HG03558 (cell line): ENCODE measurements at regions not wholly inside any gene's neighbourhood (a gene's known extent, or its start where the extent isn't known, plus 50 kb on each side); places are given as distances from the start of the nearest gene placed in this dataset.
"Not testable (repeated sequence)": the region's sequence is repeated elsewhere in the genome, so short reads cannot be mapped to it uniquely, and the experiment has no call there.

Experiments
- ATAC-seq: cut with Tn5 transposase; IDR thresholded peaks from one replicate; pipeline ENCODE4 v1.9.1; 2021; ENCODE audit warnings: moderate number of reproducible peaks; ENCODE audit not compliant: unreplicated experiment; ENCODE audit errors: extremely low read depth

DNA sequence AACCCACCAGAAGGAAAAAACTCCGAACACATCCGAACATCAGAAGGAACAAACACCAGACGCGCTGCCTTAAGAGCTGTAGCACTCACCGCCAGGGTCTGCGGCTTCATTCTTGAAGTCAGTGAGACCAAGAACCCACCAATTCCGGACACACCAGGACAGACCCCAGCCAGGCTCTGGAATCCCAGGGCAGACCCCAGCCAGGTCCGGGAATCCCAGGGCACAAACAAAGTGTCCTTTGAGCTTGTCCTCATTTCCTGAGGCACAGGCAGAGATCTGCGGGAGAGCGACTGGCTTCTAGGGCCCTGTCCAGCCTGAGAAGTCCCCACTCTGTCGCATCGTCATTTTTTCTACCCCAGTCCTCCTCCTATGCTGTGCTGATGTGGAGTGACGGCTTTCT is 461.1 kb downstream of the ACTL7B start:
- no peak for ATAC-seq

- not testable (repeated sequence) for ATAC-seq
These were observed 462.2 kb downstream of the ACTL7B start for GRCh38 chr9:108393481-108394001.

DNA sequence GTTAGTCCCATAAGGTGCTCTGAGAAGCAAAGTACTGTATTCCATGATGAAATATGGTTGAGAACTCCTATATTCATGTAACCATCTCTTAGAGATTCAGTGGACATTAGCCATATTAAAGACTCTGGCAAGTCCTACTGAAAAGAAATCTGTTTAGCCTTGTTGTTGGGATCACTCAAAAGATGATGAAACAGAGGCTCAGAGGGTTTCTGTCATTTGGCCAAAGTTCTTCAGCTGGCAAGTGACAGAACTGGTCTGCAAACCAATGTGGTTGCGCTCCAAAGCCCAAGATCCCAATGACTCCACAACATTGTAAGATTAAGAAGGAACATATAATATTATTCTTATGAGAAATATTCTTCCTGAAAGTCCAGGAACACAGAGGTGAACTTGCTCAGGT is 462.9 kb downstream of the ACTL7B start:
- ATAC-seq: no peak

DNA sequence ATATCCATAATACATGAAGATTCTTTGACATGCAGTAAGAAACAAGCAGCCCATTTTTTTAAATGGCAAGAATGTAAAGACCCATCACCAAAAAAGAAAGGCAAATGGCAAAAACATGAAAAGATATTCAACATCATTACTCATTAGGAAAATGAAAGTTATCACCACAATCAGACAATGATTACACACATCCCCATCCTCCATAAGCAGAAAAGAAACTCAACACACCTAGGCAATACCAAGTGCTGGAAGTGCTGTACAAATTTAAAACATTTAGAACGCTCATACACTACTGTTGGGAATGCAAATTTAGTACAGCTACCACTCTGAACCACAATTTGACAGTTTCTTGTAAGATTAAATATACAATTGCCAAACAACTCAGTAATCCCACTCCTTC is 466.7 kb downstream of the ACTL7B start:
- peak; percentile 75 for ATAC-seq

GRCh38 chr9:108386859-108387384 is 468.9 kb downstream of the ACTL7B start:
- ATAC-seq: no peak

GRCh38 chr9:108386032-108386431 is 469.8 kb downstream of the ACTL7B start:
- no peak for ATAC-seq

GRCh38 chr9:108383796-108384195 is 472.0 kb downstream of the ACTL7B start:
- ATAC-seq: no peak

- ATAC-seq: no peak
These were observed 473.5 kb downstream of the ACTL7B start for GRCh38 chr9:108382310-108382709.

GRCh38 chr9:108377881-108378280 is 477.9 kb downstream of the ACTL7B start:
- ATAC-seq: no peak

- ATAC-seq: no peak
These were observed 478.4 kb downstream of the ACTL7B start for GRCh38 chr9:108377382-108377781.

DNA sequence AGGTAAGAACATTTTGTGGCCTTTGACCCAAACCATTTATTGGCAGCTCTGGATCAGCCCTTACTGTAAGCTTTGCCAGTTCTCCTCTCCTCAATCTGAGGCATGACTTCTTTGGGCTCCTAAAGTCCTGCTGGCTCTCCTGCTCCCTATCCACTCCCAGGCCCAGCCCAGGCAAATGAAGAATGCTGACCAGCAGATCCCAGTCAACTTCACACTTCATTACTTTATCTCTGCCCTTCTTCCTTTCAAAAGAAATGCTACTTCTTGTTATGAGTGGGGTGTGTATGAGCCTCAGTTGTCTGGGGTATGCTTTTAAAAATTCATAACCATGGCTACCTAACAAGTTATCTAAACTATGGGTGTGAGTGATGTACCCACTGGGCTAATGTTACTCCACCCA is 479.6 kb downstream of the ACTL7B start:
- ATAC-seq: no peak

DNA sequence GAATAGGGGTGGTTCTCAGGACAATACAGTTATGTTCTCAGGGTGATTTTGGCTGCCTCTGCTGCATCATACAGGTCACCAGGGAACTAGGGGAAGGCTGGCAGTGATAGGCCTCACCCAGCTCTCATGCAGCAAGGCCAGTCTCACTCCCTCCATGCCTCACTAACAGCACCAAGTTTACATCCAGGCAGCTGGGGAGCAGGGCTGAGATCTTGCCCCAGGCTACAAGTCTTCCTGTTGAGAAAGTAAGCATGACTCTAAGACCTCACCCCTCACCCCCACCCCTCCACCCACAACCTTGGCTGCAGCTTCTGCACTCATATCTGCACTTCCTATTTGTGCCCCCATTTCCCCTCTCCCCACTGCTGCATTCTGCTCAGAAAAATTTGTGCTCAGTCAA is 481.2 kb downstream of the ACTL7B start:
- no peak for ATAC-seq

GRCh38 chr9:108367188-108367587 is 488.6 kb downstream of the ACTL7B start:
- no peak for ATAC-seq

- no peak for ATAC-seq
These were observed 492.5 kb downstream of the ACTL7B start for GRCh38 chr9:108363311-108363710.

GRCh38 chr9:108360304-108360703 is 495.5 kb downstream of the ACTL7B start:
- ATAC-seq: no peak

DNA sequence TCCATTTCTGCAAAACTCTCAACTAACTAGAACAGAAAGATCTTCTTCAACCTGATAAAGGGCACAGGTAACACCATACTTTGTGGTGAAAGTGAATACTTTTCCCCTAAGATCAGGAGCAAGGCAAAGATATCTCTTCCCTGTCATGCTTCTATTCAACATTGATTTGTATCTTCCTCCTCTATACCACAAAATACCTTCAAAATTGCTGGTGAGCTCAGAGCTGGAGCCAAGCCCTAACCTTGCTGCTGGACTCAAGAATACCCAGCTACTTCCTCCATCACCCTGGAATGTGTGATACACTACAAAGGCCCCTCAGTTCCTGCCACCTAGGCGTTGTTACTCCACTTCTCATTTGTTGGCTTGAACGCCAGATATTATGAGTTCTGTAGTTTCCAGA is 499.0 kb downstream of the ACTL7B start:
- ATAC-seq: no peak

DNA sequence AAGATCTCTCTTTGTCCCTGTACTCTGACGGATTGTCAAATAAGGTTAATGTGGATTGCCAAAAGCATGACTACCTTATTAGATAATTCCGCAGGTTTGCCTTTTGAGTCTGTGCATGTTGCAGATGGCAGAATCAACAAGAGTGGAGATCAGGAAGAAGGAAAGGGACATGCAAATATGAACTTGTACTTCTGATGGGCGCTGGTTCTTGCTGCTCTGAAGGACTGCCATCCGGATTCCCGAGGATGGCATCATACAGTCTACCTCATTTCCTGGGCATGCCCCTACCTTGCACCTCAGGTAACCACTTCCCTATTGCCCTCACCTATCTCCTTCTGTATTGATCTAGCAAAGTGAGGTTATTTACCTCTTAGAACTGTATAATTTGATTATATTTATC is 504.2 kb downstream of the ACTL7B start:
- no peak for ATAC-seq

- ATAC-seq: no peak
These were observed 508.2 kb downstream of the ACTL7B start for GRCh38 chr9:108347463-108348188.

DNA sequence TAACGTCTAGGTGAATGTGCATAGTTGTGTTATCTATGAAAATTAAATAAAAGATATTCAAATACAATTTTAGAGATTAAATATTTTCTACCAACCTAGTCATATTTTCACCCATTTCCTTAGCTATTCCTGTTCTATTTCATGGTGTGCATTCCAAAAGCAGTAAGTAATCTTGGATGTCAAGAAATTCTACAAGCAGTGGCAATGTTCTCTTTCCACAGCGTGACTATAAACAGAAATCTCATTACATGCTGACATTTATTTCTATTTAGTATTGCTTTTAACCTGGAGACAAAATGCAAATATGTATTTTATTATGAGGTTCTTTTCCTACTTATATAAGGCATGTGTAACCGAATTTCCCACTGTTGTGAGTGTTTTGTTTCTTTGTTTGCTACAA is 510.0 kb downstream of the ACTL7B start:
- ATAC-seq: no peak

DNA sequence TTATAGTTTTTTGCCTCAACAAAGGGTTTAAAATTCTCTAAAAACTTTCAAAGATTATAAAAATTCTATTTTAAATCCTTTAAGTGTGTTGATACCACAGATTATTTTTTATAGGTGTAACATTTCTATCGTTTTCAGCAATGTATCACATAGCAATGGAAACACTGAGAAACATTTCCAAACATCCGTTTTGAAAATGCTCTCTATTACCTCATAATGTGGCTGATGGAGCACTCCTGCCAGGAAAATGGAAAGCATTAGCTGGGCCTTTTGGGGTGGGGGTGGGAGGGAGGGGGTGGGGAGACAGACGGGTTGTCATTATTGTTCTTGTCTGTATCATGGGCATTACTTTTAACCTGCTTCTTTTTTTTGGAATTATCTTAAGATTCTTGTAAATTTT is 516.5 kb downstream of the ACTL7B start:
- no peak for ATAC-seq

DNA sequence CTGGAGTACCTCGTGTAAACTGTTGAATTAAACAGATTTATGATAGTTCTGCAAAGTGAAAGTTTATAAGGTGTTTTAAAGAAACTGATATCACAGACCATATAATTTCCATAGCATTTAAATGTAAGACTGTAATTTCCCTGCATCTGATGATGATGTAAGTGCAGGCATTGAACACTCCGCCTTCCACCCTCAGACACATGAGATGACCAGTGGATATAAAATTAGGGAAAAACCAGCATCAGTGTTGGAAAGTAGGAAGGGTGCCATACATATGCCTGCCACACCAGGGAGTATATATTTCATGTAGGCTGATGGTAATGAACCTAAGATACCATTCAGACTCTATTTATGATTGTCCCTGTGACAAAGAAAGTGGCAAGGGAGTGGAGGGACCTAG is 519.2 kb downstream of the ACTL7B start:
- ATAC-seq: no peak

DNA sequence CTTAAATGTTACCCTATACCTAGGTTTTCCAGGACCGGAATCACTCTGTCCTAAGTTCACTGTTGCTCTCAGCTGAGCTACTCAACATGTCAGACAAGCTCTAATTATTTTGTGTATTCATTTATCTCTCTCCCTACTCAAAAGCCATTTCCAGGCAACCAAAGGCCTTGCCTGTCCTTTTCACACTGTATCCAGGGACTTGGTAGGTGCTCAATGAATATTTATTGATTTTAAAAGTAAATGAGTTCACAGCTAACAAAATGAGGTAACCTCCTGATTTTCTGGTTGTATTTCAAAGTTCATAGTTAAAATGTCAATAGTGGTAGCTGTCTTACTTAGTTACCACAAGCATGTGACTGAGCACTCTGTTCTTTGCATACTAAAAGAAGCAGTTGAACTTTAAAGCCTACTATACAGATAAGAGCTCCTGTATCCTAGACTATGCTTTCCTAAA is 522.2 kb downstream of the ACTL7B start:
- no peak for ATAC-seq
